Hepatocyte (in vitro differentiated cells): ENCODE measurements at regions not wholly inside any gene's neighbourhood (a gene's known extent, or its start where the extent isn't known, plus 50 kb on each side); places are given as distances from the start of the nearest gene placed in this dataset.

Experiments
- DNase-seq: peaks from one replicate; pipeline ENCODE4 v3.0.0-alpha.2; 2016; ENCODE audit warnings: low spot score
- H2AFZ ChIP-seq: fragments of 200-600 bp; sonication (generic); 2 replicates; pipeline ENCODE4 v1.6.0; 2016; ENCODE audit warnings: antibody characterized with exemption, mild to moderate bottlenecking
- H3K27ac ChIP-seq: fragments of 200-600 bp; sonication (generic); 2 replicates; pipeline ENCODE4 v1.5.1; 2016; ENCODE audit warnings: mild to moderate bottlenecking
- H3K27me3 ChIP-seq: fragments of 200-600 bp; sonication (generic); 2 replicates; pipeline ENCODE4 v1.6.1; 2016
- H3K36me3 ChIP-seq: fragments of 200-600 bp; sonication (generic); replicated peaks from 2 replicates; pipeline ENCODE4 v1.5.1; 2016; ENCODE audit warnings: low read depth; ENCODE audit not compliant: insufficient read depth
- H3K4me1 ChIP-seq: fragments of 200-600 bp; sonication (generic); 2 replicates; pipeline ENCODE4 v1.5.1; 2016; ENCODE audit warnings: mild to moderate bottlenecking, moderate library complexity; ENCODE audit not compliant: insufficient read depth
- H3K4me2 ChIP-seq: fragments of 200-600 bp; sonication (generic); 2 replicates; pipeline ENCODE4 v1.6.0; 2016
- H3K4me3 ChIP-seq: fragments of 200-600 bp; sonication (generic); 2 replicates; pipeline ENCODE4 v1.5.1; 2016; ENCODE audit warnings: mild to moderate bottlenecking
- H3K79me2 ChIP-seq: fragments of 200-600 bp; sonication (generic); 2 replicates; pipeline ENCODE4 v1.6.0; 2017; ENCODE audit warnings: mild to moderate bottlenecking
- H3K9me2 ChIP-seq: fragments of 200-600 bp; sonication (generic); replicated peaks from 2 replicates; pipeline ENCODE4 v1.6.0; 2017; ENCODE audit warnings: mild to moderate bottlenecking; ENCODE audit not compliant: insufficient read depth
- H3K9me3 ChIP-seq: fragments of 200-600 bp; sonication (generic); 2 replicates; pipeline ENCODE4 v1.5.1; 2016; ENCODE audit warnings: low read depth, mild to moderate bottlenecking
- H4K20me1 ChIP-seq: fragments of 200-600 bp; sonication (generic); 2 replicates; pipeline ENCODE4 v1.6.0; 2016; ENCODE audit warnings: mild to moderate bottlenecking; ENCODE audit not compliant: insufficient read depth, poor library complexity, severe bottlenecking
- CTCF ChIP-seq: fragments of 200-600 bp; sonication (generic); IDR thresholded peaks from 2 replicates; pipeline ENCODE4 v1.5.1; 2016; ENCODE audit warnings: antibody characterized with exemption, mild to moderate bottlenecking; ENCODE audit not compliant: poor library complexity
- EZH2 ChIP-seq: fragments of 200-600 bp; sonication (generic); IDR thresholded peaks from 2 replicates; pipeline ENCODE4 v1.6.1; 2016; ENCODE audit warnings: antibody characterized with exemption, mild to moderate bottlenecking, borderline replicate concordance
- EZH2phosphoT487 ChIP-seq: fragments of 200-600 bp; sonication (generic); IDR thresholded peaks from one replicate; pipeline ENCODE4 v1.6.1; 2018; ENCODE audit warnings: antibody characterized with exemption, mild to moderate bottlenecking, low read depth, moderate library complexity; ENCODE audit not compliant: unreplicated experiment, severe bottlenecking
- WGBS: methylation state at CpG from one replicate; pipeline ENCODE4 v1.1.6; 2016; ENCODE audit warnings: low lambda C conversion rate; ENCODE audit errors: missing lambda C conversion rate; 5-methylcytosine and 5-hydroxymethylcytosine counted together

- TF ChIP-seq CTCF (no peak), EZH2 (no peak), EZH2phosphoT487 (no peak)
- H3K79me2 ChIP-seq, result no peaks in the 10 kb centered on the region
- H3K4me2 ChIP-seq, result no peak overlapping the region
- H3K36me3 ChIP-seq, result no peaks in the 10 kb centered on the region
- H3K4me3 ChIP-seq, result no peak overlapping the region
- no peaks in the 10 kb centered on the region for H3K4me1 ChIP-seq
- DNase-seq, result no peak
- H3K27ac ChIP-seq, result no peak overlapping the region
- no peaks in the 10 kb centered on the region for H3K27me3 ChIP-seq
- 95% methylated on average over 7 of the region's 7 CpGs for WGBS
- no peaks in the 10 kb centered on the region for H4K20me1 ChIP-seq
- H2AFZ ChIP-seq, result no peak overlapping the region
- no peaks in the 10 kb centered on the region for H3K9me3 ChIP-seq
- no peaks in the 10 kb centered on the region for H3K9me2 ChIP-seq
Measured at GRCh38 chr12:45490232-45490881, 239.1 kb upstream of the ARID2 start.

DNA sequence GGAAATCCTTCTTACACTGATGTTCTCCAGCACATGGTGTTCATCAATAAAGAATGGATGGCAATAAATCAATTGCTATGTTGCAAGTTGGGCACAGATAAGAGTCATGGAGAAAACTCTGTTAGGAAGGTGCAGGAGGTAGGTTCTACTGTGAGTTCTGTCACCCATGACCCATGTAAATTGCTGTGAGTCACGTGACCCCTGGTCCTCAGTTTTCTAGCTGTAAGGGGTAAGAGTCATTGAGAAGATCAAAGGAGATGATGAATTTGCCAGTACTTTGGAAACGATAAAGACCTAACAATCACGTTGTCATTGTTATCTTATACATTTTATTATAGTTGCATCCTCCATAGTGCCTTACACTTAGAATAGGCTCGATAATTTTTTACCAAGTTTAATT, 235.2 kb upstream of the ARID2 start:
- no peaks in the 10 kb centered on the region for H3K36me3 ChIP-seq
- H3K4me3 ChIP-seq, result no peak overlapping the region
- H3K27ac ChIP-seq, result no peak overlapping the region
- H2AFZ ChIP-seq, result no peak overlapping the region
- no peaks in the 10 kb centered on the region for H3K79me2 ChIP-seq
- TF ChIP-seq EZH2phosphoT487 (no peak), CTCF (no peak), EZH2 (no peak)
- no peak for DNase-seq
- H3K4me2 ChIP-seq, result no peak overlapping the region
- no peaks in the 10 kb centered on the region for H3K9me3 ChIP-seq
- no peaks in the 10 kb centered on the region for H3K27me3 ChIP-seq
- no peaks in the 10 kb centered on the region for H4K20me1 ChIP-seq
- WGBS, result 86% methylated on average over 4 of the region's 4 CpGs
- no peaks in the 10 kb centered on the region for H3K4me1 ChIP-seq
- H3K9me2 ChIP-seq, result no peaks in the 10 kb centered on the region

DNA sequence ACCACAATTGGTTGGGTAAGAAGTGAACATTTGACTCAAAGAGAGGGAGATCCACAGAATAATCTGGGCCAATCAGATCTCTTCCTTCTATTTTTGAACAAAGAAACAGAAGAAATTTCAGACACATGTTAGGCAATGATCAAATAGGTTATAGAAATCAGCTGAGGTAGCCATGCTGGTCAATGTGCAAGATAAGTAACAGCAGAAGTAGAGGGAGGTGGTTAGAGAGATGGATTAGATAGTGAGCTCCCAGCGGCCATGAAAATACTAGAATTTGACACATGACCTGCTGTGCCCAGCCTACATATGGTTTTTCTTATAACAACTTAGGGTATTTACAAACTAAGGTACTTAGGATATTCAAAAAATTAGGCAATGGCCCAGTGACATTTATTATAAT, 230.9 kb upstream of the ARID2 start:
- H3K4me3 ChIP-seq, result no peak overlapping the region
- H3K27me3 ChIP-seq, result no peaks in the 10 kb centered on the region
- H3K9me3 ChIP-seq, result no peaks in the 10 kb centered on the region
- no peaks in the 10 kb centered on the region for H3K79me2 ChIP-seq
- WGBS, result 75% methylated on average over 1 of the region's 1 CpG
- no peak overlapping the region for H3K27ac ChIP-seq
- no peak overlapping the region for H2AFZ ChIP-seq
- no peak for TF ChIP-seq EZH2
- no peak for TF ChIP-seq EZH2phosphoT487
- TF ChIP-seq CTCF, result no peak
- no peak overlapping the region for H3K4me2 ChIP-seq
- no peaks in the 10 kb centered on the region for H3K9me2 ChIP-seq
- H3K4me1 ChIP-seq, result no peaks in the 10 kb centered on the region
- H4K20me1 ChIP-seq, result no peaks in the 10 kb centered on the region
- no peaks in the 10 kb centered on the region for H3K36me3 ChIP-seq
- DNase-seq, result no peak
